DOHH2 (cell line): ENCODE measurements at regions not wholly inside any gene's neighbourhood (a gene's known extent, or its start where the extent isn't known, plus 50 kb on each side); places are given as distances from the start of the nearest gene placed in this dataset.

Experiments used
- H3F3A ChIP-seq: fragments of 200-600 bp; sonication (generic), shearing (Covaris generic); 2 replicates; pipeline ENCODE4 v1.6.0; 2016; ENCODE audit warnings: antibody characterized with exemption, mild to moderate bottlenecking; ENCODE audit not compliant: control insufficient read depth, insufficient read depth
- H3K27ac ChIP-seq: fragments of 200-600 bp; sonication (generic); 2 replicates; pipeline ENCODE4 v1.5.1; 2014; ENCODE audit warnings: low read depth, mild to moderate bottlenecking, low read length, moderate library complexity
- H3K27me3 ChIP-seq: fragments of 200-600 bp; sonication (generic); 2 replicates; pipeline ENCODE4 v1.6.1; 2014; ENCODE audit warnings: mild to moderate bottlenecking, low read length, mixed read lengths; ENCODE audit not compliant: control insufficient read depth
- H3K36me3 ChIP-seq: fragments of 200-600 bp; sonication (generic); 2 replicates; pipeline ENCODE4 v1.6.1; 2014; ENCODE audit warnings: mild to moderate bottlenecking, low read length, moderate library complexity, mixed read lengths; ENCODE audit not compliant: control insufficient read depth
- H3K4me1 ChIP-seq: fragments of 200-600 bp; sonication (generic); 2 replicates; pipeline ENCODE4 v1.6.1; 2014; ENCODE audit warnings: mild to moderate bottlenecking, low read length, mixed read lengths; ENCODE audit not compliant: control insufficient read depth
- H3K4me2 ChIP-seq: fragments of 200-600 bp; sonication (generic); 2 replicates; pipeline ENCODE4 v1.6.0; 2014; ENCODE audit warnings: mild to moderate bottlenecking, low read length, moderate library complexity
- H3K4me3 ChIP-seq: fragments of 200-600 bp; sonication (generic); 2 replicates; pipeline ENCODE4 v1.5.1; 2014; ENCODE audit warnings: mild to moderate bottlenecking, low read length, mixed read lengths
- H3K79me2 ChIP-seq: fragments of 200-600 bp; sonication (generic); 2 replicates; pipeline ENCODE4 v1.6.1; 2014; ENCODE audit warnings: mild to moderate bottlenecking, low read length, mixed read lengths; ENCODE audit not compliant: control insufficient read depth
- H3K9me2 ChIP-seq: fragments of 200-600 bp; sonication (generic); replicated peaks from 2 replicates; pipeline ENCODE4 v1.6.1; 2014; ENCODE audit warnings: mild to moderate bottlenecking, low read length, mixed read lengths; ENCODE audit not compliant: control insufficient read depth
- H3K9me3 ChIP-seq: fragments of 200-600 bp; sonication (generic); 2 replicates; pipeline ENCODE4 v1.6.1; 2014; ENCODE audit warnings: antibody characterized with exemption, low read length, mixed read lengths; ENCODE audit not compliant: control insufficient read depth, insufficient read depth
- H4K20me1 ChIP-seq: fragments of 200-600 bp; sonication (generic); 2 replicates; pipeline ENCODE4 v1.6.0; 2014; ENCODE audit warnings: low read depth, mild to moderate bottlenecking, antibody characterized with exemption, low read length, moderate library complexity; ENCODE audit not compliant: control insufficient read depth, insufficient read depth
- CTCF ChIP-seq: fragments of 200-600 bp; sonication (generic); IDR thresholded peaks from one replicate; pipeline ENCODE4 v1.5.1; 2014; ENCODE audit warnings: antibody characterized with exemption, mild to moderate bottlenecking, low read depth, low read length; ENCODE audit not compliant: poor library complexity, severe bottlenecking
- EZH2phosphoT487 ChIP-seq: fragments of 200-600 bp; sonication (generic); IDR thresholded peaks from 2 replicates; pipeline ENCODE4 v1.6.1; 2017; ENCODE audit warnings: borderline replicate concordance, mild to moderate bottlenecking, antibody characterized with exemption, low read length, moderate library complexity, mixed read lengths

GRCh38 chr14:50045039-50045711 lies 71.2 kb downstream of the VCPKMT start:
- Histone ChIP-seq H3K9me2 (no peaks in the 10 kb centered on the region), H3K27ac (no peak overlapping the region), H3K36me3 (no peaks in the 10 kb centered on the region), H3K4me1 (peaks cover 26% of the 10 kb centered on the region), H3K4me2 (no peak overlapping the region), H4K20me1 (no peaks in the 10 kb centered on the region), H3K9me3 (no peaks in the 10 kb centered on the region), H3F3A (no peaks in the 10 kb centered on the region), H3K27me3 (no peaks in the 10 kb centered on the region), H3K79me2 (no peaks in the 10 kb centered on the region), H3K4me3 (no peak overlapping the region)
- TF ChIP-seq EZH2phosphoT487 (no peak), CTCF (no peak)

- Histone ChIP-seq H3K27ac (no peak overlapping the region), H3K36me3 (no peaks in the 10 kb centered on the region), H3K4me1 (peaks cover 23% of the 10 kb centered on the region), H3K9me2 (no peaks in the 10 kb centered on the region), H3K4me2 (no peak overlapping the region), H3K79me2 (no peaks in the 10 kb centered on the region), H3K27me3 (no peaks in the 10 kb centered on the region), H4K20me1 (no peaks in the 10 kb centered on the region), H3K9me3 (no peaks in the 10 kb centered on the region), H3K4me3 (no peak overlapping the region), H3F3A (no peaks in the 10 kb centered on the region)
- TF ChIP-seq CTCF (no peak), EZH2phosphoT487 (no peak)
Observed at GRCh38 chr14:50045837-50046236, 70.5 kb downstream of the VCPKMT start.

GRCh38 chr14:50047274-50047676 lies 69.1 kb downstream of the VCPKMT start:
- Histone ChIP-seq H3K27ac (no peak overlapping the region), H4K20me1 (no peaks in the 10 kb centered on the region), H3K4me3 (no peak overlapping the region), H3K4me1 (peaks cover 23% of the 10 kb centered on the region), H3K9me3 (no peaks in the 10 kb centered on the region), H3F3A (no peaks in the 10 kb centered on the region), H3K36me3 (no peaks in the 10 kb centered on the region), H3K27me3 (no peaks in the 10 kb centered on the region), H3K79me2 (no peaks in the 10 kb centered on the region), H3K9me2 (no peaks in the 10 kb centered on the region), H3K4me2 (peak overlapping the region; percentile 11; the same call in 1 of the 2 replicates)
- no peak for TF ChIP-seq CTCF
- TF ChIP-seq EZH2phosphoT487, result no peak
